Smooth muscle cell (in vitro differentiated cells): ENCODE measurements at regions not wholly inside any gene's neighbourhood (a gene's known extent, or its start where the extent isn't known, plus 50 kb on each side); places are given as distances from the start of the nearest gene placed in this dataset.

Experiments
- DNase-seq: peaks from one replicate; lab custom pipeline; 2025; ENCODE audit not compliant: unreplicated experiment; lab: John Stamatoyannopoulos, UW
- H2AFZ ChIP-seq: fragments of 200-600 bp; sonication (generic); 2 replicates; pipeline ENCODE4 v1.6.0; 2016; ENCODE audit warnings: antibody characterized with exemption, low read depth, mild to moderate bottlenecking
- H3F3A ChIP-seq: fragments of 200-600 bp; sonication (generic); 2 replicates; pipeline ENCODE4 v1.6.0; 2017; ENCODE audit warnings: antibody characterized with exemption, low read depth
- H3K27ac ChIP-seq: fragments of 200-600 bp; sonication (generic); 2 replicates; pipeline ENCODE4 v1.5.1; 2016; ENCODE audit warnings: low read depth, mild to moderate bottlenecking
- H3K27me3 ChIP-seq: fragments of 200-600 bp; sonication (generic); 2 replicates; pipeline ENCODE4 v1.6.1; 2016; ENCODE audit warnings: low read depth, mild to moderate bottlenecking
- H3K36me3 ChIP-seq: fragments of 200-600 bp; sonication (generic); 2 replicates; pipeline ENCODE4 v1.5.1; 2016; ENCODE audit warnings: low read depth
- H3K4me1 ChIP-seq: fragments of 200-600 bp; sonication (generic); 2 replicates; pipeline ENCODE4 v1.5.1; 2016; ENCODE audit warnings: low read depth
- H3K4me2 ChIP-seq: fragments of 200-600 bp; sonication (generic); 2 replicates; pipeline ENCODE4 v1.6.0; 2016; ENCODE audit warnings: mild to moderate bottlenecking
- H3K4me3 ChIP-seq: fragments of 200-600 bp; sonication (generic); 2 replicates; pipeline ENCODE4 v1.5.1; 2016; ENCODE audit warnings: mild to moderate bottlenecking
- H3K79me2 ChIP-seq: fragments of 200-600 bp; sonication (generic); 2 replicates; pipeline ENCODE4 v1.6.0; 2016; ENCODE audit warnings: low read depth, mild to moderate bottlenecking
- H3K9ac ChIP-seq: fragments of 200-600 bp; sonication (generic); 2 replicates; pipeline ENCODE4 v1.6.0; 2016; ENCODE audit warnings: low read depth
- H3K9me3 ChIP-seq: fragments of 200-600 bp; sonication (generic); replicated peaks from 2 replicates; pipeline ENCODE4 v1.5.1; 2016; ENCODE audit warnings: low read depth
- H4K20me1 ChIP-seq: fragments of 200-600 bp; sonication (generic); 2 replicates; pipeline ENCODE4 v1.6.0; 2016; ENCODE audit warnings: low read depth
- CTCF ChIP-seq: fragments of 200-600 bp; sonication (generic); IDR thresholded peaks from 2 replicates; pipeline ENCODE4 v1.5.1; 2017; ENCODE audit warnings: borderline replicate concordance, mild to moderate bottlenecking, antibody characterized with exemption; ENCODE audit not compliant: insufficient read depth, poor library complexity, severe bottlenecking
- WGBS: methylation state at CpG from one replicate; pipeline ENCODE4 v1.1.7; 2016; ENCODE audit warnings: low lambda C conversion rate; 5-methylcytosine and 5-hydroxymethylcytosine counted together

GRCh38 chrX:148380650-148381561 is 119.5 kb upstream of the AFF2 start:
- H3K9me3 ChIP-seq: no peaks in the 10 kb centered on the region
- peak overlapping the region; percentile 81 for H3K27ac ChIP-seq
- H3F3A ChIP-seq: no peaks in the 10 kb centered on the region
- no peaks in the 10 kb centered on the region for H4K20me1 ChIP-seq
- H3K4me1 ChIP-seq: no peaks in the 10 kb centered on the region
- no peak overlapping the region for H3K4me3 ChIP-seq
- H3K79me2 ChIP-seq: no peaks in the 10 kb centered on the region
- DNase-seq: no peak
- no peaks in the 10 kb centered on the region for H3K36me3 ChIP-seq
- H2AFZ ChIP-seq: peak overlapping the region; percentile 8
- no peaks in the 10 kb centered on the region for H3K27me3 ChIP-seq
- H3K4me2 ChIP-seq: peak overlapping the region; percentile 42
- WGBS: 46% methylated on average over 9 of the region's 9 CpGs
- no peak for TF ChIP-seq CTCF
- H3K9ac ChIP-seq: peak overlapping the region; percentile 25

- Histone ChIP-seq H4K20me1 (no peaks in the 10 kb centered on the region), H3K27me3 (no peaks in the 10 kb centered on the region), H3K4me1 (no peaks in the 10 kb centered on the region), H3K9ac (peak overlapping the region; percentile 5), H3F3A (no peaks in the 10 kb centered on the region), H3K9me3 (no peaks in the 10 kb centered on the region), H2AFZ (peak overlapping the region; percentile 8), H3K4me3 (no peak overlapping the region), H3K79me2 (no peaks in the 10 kb centered on the region), H3K36me3 (no peaks in the 10 kb centered on the region), H3K4me2 (peak overlapping the region; percentile 42), H3K27ac (peak overlapping the region; percentile 81)
- no peak for TF ChIP-seq CTCF
- WGBS: 91% methylated on average over 2 of the region's 2 CpGs
- no peak for DNase-seq
These were observed 118.8 kb upstream of the AFF2 start for GRCh38 chrX:148381603-148382002.

GRCh38 chrX:148382983-148383382 is 117.4 kb upstream of the AFF2 start:
- Histone ChIP-seq H2AFZ (no peak overlapping the region), H3K4me2 (no peak overlapping the region), H3K9me3 (no peaks in the 10 kb centered on the region), H4K20me1 (no peaks in the 10 kb centered on the region), H3K36me3 (no peaks in the 10 kb centered on the region), H3K9ac (no peak overlapping the region), H3K4me3 (no peak overlapping the region), H3K4me1 (no peaks in the 10 kb centered on the region), H3K79me2 (no peaks in the 10 kb centered on the region), H3K27ac (no peak overlapping the region), H3K27me3 (no peaks in the 10 kb centered on the region), H3F3A (no peaks in the 10 kb centered on the region)
- DNase-seq: no peak
- TF ChIP-seq CTCF: no peak
- 36% methylated on average over 2 of the region's 2 CpGs for WGBS

GRCh38 chrX:148385471-148385870 is 114.9 kb upstream of the AFF2 start:
- WGBS: 87% methylated on average over 2 of the region's 2 CpGs

More at GRCh38 chrX:148385471-148385870, 114.9 kb upstream of the AFF2 start:
- no peak overlapping the region for H3K4me2 ChIP-seq
- no peaks in the 10 kb centered on the region for H3K36me3 ChIP-seq
- H3K9me3 ChIP-seq: no peaks in the 10 kb centered on the region
- H4K20me1 ChIP-seq: no peaks in the 10 kb centered on the region
- H3K27me3 ChIP-seq: no peaks in the 10 kb centered on the region
- TF ChIP-seq CTCF: no peak
- H2AFZ ChIP-seq: no peak overlapping the region
- no peak overlapping the region for H3K27ac ChIP-seq
- no peaks in the 10 kb centered on the region for H3F3A ChIP-seq
- DNase-seq: no peak
- no peaks in the 10 kb centered on the region for H3K4me1 ChIP-seq
- no peak overlapping the region for H3K9ac ChIP-seq
- no peaks in the 10 kb centered on the region for H3K79me2 ChIP-seq
- H3K4me3 ChIP-seq: no peak overlapping the region
